ENCODE measurements at regions not wholly inside any gene's neighbourhood (a gene's known extent, or its start where the extent isn't known, plus 50 kb on each side); places are given as distances from the start of the nearest gene placed in this dataset.

- DNase-seq (ENCODE audit: low spot score): no peak
Measured at GRCh38 chr17:71283486-71283885, 837.3 kb upstream of the SOX9 start.

DNA sequence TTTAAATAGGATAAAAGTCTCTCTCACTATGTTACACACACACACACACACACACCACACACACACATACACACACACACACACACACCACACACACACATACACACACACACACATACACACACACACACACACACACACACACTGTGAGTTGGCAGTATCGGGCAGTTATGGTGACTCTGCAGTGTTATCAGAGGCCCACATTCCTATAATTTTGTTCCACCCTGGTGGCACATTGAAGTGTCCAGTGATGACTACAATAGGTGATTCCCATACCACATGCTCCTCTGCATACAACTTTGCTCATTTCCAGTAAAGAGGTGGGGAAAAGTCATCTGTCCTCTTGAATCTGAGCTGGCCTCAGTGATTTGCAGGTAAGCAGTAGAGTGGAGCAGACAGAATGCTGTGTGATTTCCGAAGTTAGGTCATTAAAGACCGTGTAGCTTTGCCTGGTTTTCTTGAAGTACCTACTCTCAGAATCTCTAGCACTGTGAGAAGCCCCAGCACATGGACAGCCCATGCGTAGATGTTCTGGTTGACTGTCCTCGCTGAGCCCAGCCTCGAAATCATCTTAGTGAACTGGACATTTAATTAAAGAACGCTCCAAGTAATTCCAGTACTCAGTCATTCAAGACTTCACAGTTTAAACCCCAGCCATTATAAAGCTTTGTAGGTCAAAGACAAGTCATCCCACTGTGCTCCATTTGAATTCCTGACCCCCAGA lies 836.6 kb upstream of the SOX9 start:
- DNase-seq (ENCODE audit: low spot score): no peak

GRCh38 chr17:71286625-71287024 lies 834.2 kb upstream of the SOX9 start:
- no peak for DNase-seq (ENCODE audit: low spot score)

- DNase-seq (ENCODE audit: low spot score): no peak
Measured at GRCh38 chr17:71287071-71287823, 833.6 kb upstream of the SOX9 start.

DNA sequence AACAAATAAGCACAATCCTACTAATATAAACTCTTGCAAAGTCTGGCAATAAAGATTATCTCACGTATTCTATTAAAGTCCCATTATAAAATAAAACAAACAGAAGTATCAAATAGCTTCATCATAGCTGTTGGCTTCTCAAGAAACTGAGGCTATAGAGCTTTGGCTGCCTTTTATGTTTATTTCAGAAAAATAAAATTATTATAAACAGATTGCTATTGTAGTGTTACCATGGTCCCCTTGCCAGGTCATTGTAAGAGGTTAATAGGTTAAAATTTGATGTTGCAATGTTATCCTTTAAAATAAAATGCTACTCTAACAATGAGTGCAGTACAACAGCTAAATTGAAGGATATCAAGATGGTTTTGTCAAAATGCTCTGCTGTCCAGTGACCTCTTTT lies 828.8 kb upstream of the SOX9 start:
- no peak for DNase-seq (ENCODE audit: low spot score)

DNA sequence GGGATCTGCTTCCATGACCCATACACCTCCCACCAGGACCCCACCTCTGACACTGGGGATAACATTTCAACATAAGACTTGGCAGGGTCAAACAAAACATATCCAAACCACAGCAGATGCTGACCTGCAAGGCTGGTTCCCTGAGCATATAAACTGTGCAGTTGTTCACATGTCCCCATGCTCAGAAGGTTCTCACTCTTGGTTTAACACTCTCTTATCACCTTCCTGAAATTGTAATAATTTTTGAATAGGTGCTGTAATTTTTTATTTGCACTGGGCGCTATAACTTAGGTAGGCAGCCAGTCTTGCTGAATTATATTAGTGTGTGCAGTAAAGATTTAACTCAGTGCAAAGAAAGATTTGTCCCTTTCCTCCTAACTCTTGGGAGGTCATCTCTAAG lies 824.8 kb upstream of the SOX9 start:
- no peak for DNase-seq (ENCODE audit: low spot score)

DNA sequence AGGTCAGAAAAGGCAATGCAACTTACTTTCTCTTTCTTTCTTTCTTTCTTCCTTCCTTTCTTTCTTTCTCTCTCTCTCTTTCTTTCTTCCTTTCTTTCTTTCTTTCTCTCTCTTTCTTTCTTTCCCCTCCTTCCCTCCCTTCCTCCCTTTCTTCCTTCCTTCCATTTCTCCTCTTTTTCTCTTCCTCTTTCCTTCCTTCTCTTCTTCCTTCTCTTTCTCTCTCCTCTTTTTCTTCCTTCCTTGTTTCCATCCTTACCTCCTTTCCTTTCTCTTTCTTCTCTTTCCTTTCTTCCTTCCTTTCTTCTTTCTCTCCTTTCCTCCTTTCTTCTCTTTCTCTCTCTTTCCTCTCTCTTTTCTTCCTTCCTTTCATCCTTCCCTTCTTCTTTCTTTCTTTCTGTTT lies 819.8 kb upstream of the SOX9 start:
- no peak for DNase-seq (ENCODE audit: low spot score)

- no peak for DNase-seq (ENCODE audit: low spot score)
Measured at GRCh38 chr17:71302721-71303549, 817.9 kb upstream of the SOX9 start.

DNA sequence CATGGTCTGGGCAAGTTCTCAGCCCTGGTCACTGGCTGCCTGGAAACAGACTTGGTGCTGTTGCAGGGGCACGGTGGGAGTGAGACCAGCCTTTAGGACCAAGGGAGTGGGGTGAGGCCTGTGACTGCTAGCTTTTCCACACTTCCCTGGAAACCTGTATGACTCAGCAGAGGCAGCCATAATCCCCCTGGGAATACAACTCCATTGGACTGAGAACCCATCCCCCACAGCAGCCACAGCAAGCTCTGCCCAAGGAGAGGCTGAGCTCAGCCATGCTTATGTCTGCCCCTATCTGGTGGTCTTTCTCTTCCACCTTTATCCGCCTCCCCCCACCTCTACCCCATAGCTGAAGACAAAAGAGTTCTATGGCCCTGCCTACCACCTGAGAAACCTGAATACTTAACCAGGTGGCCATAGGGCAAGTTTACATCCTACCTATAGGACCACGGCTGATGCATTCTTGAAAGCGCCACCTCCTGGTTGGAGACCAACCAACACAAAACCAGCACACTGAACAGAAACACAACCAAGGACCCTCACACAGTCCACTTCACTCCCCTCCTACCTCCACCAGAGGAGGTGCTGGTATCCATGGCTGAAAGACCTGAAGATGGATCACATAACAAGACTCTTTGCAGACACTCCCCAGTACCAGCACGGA lies 816.2 kb upstream of the SOX9 start:
- DNase-seq (ENCODE audit: low spot score): no peak

- DNase-seq (ENCODE audit: low spot score): no peak
Measured at GRCh38 chr17:71313866-71314265, 807.0 kb upstream of the SOX9 start.

- DNase-seq (ENCODE audit: low spot score): no peak
Measured at GRCh38 chr17:71315568-71315967, 805.3 kb upstream of the SOX9 start.

GRCh38 chr17:71316176-71316897 lies 804.5 kb upstream of the SOX9 start:
- no peak for DNase-seq (ENCODE audit: low spot score)

- no peak for DNase-seq (ENCODE audit: low spot score)
Measured at GRCh38 chr17:71320009-71320796, 800.6 kb upstream of the SOX9 start.

- no peak for DNase-seq (ENCODE audit: low spot score)
Measured at GRCh38 chr17:71325117-71325516, 795.7 kb upstream of the SOX9 start.

- DNase-seq (ENCODE audit: low spot score): no peak
Measured at GRCh38 chr17:71325886-71326285, 794.9 kb upstream of the SOX9 start.

- DNase-seq (ENCODE audit: low spot score): no peak
Measured at GRCh38 chr17:71327376-71328059, 793.3 kb upstream of the SOX9 start.

- no peak for DNase-seq (ENCODE audit: low spot score)
Measured at GRCh38 chr17:71329310-71330098, 791.3 kb upstream of the SOX9 start.

GRCh38 chr17:71330099-71330375 lies 790.8 kb upstream of the SOX9 start:
- no peak for DNase-seq (ENCODE audit: low spot score)

DNA sequence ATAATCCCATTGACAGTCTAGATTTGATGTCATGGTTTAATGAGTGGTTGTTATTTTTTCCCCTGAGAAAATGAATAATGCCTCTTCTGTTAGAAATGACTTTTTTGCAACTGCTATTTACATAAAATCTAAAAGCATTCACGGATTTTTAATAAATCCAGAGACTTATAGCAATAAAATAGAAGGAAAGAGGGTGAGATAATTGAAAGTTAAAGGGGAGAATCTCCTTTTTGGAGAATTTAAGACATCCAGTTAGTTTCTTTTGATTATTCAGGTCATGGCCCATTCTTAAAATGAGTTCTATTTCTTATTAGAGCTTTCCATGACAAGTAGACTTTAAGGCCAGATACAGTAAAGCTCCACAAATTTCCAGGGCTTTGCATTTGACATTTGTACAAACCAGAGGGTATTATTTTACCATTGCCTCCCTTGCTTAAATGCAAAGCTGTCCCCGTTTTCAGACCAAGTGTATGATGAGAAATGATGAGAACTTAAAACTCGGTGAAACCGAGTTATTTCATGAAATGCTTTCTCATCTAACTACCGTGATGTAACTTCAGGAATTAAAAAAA lies 789.0 kb upstream of the SOX9 start:
- DNase-seq (ENCODE audit: low spot score): no peak

Data from hematopoietic multipotent progenitor cell treated with erythropoietin and hydrocortisone succinate and interleukin-3 and kit ligand, for 15 days (in vitro differentiated cells).